ENCODE measurements at regions not wholly inside any gene's neighbourhood (a gene's known extent, or its start where the extent isn't known, plus 50 kb on each side); places are given as distances from the start of the nearest gene placed in this dataset.

DNA sequence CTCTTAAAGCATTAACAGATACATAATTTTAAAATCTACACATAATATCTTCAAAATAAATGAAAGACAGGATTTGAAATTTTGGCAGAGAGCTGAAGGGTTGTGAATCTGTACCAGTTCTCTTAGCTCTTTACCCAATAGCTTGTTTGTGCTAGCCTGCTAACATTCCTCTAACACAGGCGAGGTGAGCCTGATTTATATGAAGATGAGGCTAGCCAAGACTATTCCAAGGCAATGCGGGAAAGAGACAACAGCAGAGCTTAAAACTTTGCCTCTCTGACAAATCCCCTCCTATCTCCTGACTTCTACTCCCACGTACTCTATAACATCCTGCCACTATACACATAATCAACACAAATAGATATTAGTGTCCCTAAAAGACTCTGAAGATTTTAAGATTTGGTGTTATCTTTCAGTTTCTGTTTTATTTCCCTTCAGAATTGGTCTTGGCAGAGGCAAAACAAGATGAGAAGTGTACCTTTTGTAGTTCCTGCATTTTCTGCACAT, 745.6 kb upstream of the ZNF608 start:
- no peak for DNase-seq (ENCODE audit: low read depth in 2 of 2)

- DNase-seq (ENCODE audit: low read depth in 2 of 2), result peak in 1 of 2 donors; percentile 3
Measured at GRCh38 chr5:125492977-125493376, 746.5 kb upstream of the ZNF608 start.

DNA sequence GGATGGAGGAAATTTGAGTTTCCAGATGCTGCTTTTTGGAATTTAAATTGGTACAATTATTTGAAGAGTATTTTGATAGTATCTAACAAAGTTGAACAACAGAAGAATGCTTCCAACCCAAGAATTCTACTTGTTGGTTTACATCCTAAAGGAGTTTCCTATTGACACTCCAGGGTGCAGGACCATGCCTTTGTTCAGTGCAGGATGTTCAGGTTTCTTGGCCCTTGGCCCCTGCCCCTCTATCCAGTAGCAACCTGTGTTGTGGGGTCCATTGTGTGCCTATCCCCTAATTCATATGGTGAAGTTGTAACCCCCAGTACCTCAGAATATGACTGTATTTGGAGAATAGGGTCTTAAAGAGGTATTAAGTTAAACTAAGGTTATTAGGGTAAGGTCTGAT, 750.0 kb upstream of the ZNF608 start:
- DNase-seq (ENCODE audit: low read depth in 2 of 2), result no peak

- no peak for DNase-seq (ENCODE audit: low read depth in 2 of 2)
Measured at GRCh38 chr5:125497651-125498050, 751.2 kb upstream of the ZNF608 start.

DNA sequence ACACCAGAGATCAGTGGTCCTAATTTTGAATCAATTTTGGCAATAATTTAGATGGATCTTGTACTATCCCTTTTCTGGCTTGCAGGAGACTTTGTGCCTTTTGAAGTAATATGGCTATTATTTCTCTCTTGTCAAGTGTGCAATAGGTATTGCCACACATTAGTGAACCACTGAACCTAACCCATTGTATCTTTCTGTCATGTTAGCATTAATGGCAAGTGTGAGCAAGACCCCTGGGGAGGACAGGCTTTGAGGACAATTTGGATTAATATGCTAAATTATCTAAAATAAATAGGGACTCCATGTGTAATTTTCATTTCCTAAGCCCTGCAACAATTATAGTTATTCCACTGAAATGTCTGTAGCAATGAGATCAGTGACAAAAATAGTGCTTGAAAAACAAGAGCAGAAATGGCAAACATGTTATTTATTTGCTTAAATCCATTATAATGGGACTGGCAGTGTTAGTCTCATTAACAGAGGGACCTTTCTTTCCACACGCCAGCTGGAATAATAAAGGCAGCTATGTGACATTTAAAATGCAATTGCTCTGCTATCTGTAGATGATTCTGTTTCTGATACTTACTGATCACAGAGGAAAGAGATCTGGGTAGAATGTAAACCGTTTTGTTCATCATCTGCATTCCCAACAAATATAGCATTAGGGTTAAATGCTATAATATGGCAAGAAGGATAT, 753.3 kb upstream of the ZNF608 start:
- peak in 1 of 2 donors; percentile 2 for DNase-seq (ENCODE audit: low read depth in 2 of 2)

- DNase-seq (ENCODE audit: low read depth in 2 of 2), result no peak
Measured at GRCh38 chr5:125501396-125501795, 755.0 kb upstream of the ZNF608 start.

GRCh38 chr5:125503946-125504345, 757.5 kb upstream of the ZNF608 start:
- DNase-seq (ENCODE audit: low read depth in 2 of 2), result no peak

DNA sequence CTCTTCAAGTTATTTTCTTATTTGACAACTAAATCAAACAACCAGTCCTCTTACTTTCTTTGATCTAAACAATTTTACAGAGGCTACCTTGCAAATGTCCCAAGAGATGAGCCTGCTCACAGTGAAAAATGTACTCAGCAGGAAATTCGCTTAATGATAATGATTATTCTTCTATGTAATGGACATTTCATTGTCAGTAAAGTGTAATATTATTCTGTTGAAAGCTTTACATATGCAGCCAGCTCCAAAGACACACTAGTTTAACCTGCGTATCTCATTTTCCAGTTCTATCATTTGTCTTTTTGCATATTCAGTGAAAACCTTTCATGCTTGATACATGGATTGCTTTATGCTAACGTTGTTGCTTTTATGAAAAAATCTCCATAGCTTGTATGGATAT, 758.7 kb upstream of the ZNF608 start:
- DNase-seq (ENCODE audit: low read depth in 2 of 2), result no peak

DNA sequence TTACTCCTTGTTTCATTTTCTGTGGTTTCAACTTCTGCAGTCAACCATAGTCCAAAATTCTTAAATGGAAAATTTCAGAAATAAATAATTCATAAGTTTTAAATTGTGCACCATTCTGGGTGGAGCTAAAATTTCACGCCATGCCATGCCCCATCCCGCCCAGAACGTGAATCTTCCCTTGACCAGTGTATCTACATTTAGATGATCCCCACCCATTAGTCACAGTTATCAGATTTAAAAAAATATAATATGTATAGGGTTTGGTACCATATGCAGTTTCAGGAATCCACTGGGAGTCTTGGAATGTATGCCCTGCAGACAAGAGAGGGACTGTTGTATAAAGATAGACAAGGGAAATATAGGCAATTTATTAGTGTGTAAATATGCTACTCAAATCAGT, 759.7 kb upstream of the ZNF608 start:
- no peak for DNase-seq (ENCODE audit: low read depth in 2 of 2)

GRCh38 chr5:125508225-125508624, 761.8 kb upstream of the ZNF608 start:
- DNase-seq (ENCODE audit: low read depth in 2 of 2), result no peak

DNA sequence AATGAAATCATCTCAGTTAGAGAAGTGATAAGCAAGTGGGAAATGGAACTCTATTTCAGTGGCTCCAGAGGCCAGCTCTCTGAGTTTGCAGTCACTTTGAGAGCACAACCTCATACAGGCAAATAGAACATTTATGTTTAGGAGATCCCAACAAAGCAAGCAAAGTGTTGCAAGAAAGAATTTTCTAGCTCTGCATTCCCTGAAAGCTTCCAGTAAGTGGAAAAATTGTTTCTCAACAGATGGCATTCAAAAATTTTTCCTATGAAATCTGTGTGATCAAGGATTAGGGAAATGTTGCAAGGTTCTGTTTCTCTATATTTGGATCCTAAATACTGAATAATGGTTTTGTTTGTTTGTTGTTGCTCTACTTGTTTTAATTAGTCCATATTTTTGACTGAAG, 764.2 kb upstream of the ZNF608 start:
- no peak for DNase-seq (ENCODE audit: low read depth in 2 of 2)

- no peak for DNase-seq (ENCODE audit: low read depth in 2 of 2)
Measured at GRCh38 chr5:125517973-125518550, 771.6 kb upstream of the ZNF608 start.

DNA sequence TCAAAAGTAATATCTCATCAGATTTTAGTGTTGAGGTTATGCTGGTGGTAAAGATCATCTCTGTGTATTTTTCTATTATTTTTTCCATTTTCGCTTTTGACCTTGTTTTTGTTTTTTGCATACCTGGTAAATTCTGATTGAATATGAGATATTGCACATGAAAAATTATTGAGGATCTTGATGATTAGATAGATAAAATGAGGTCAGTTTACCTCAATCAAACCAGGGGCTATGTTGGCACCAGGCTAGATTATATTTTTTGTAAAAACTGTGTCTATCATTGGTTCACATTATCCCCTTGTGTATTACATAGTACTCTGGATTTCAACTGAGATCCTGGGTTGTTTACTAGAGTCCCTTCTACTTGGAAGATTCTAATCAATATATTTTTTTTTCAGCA, 774.9 kb upstream of the ZNF608 start:
- no peak for DNase-seq (ENCODE audit: low read depth in 2 of 2)

DNA sequence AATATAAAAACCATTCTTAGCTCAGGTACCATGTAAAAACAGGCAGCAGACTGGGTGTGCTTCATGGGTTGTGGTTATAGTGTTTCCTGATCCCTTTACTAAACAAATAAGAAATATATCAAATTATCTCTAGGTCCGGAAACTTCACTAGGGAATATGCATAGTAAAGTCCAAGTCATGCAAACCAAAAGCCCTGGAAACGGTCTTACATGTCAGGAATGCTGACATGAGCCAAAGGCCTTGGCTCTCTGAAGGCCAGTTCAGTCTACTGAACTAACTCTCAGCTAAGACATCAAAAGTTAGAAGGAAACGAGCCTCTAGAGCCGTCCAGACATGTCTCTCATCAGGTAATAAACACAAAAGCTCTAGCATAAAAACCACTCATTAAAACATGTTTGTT, 778.9 kb upstream of the ZNF608 start:
- DNase-seq (ENCODE audit: low read depth in 2 of 2), result no peak

DNA sequence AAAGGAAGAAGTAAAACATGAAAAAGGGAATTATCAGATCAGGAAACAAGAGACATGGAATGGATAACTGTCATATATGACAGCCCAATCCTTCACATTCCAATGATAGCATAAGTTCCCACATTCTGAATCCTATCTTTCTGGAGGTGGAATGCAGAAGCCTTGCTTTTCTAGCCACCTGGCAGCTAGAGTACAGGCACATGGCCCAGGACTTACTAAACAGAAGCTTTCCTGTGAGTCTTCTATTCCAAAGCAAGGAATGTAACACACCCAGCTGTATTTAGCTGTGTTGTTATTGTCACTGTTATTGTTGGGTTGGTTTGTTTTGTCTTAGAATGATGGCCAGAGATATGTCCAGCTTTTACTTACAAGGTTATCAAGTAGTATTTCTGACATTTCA, 780.5 kb upstream of the ZNF608 start:
- DNase-seq (ENCODE audit: low read depth in 2 of 2), result no peak

- no peak for DNase-seq (ENCODE audit: low read depth in 2 of 2)
Measured at GRCh38 chr5:125528881-125529280, 782.4 kb upstream of the ZNF608 start.

DNA sequence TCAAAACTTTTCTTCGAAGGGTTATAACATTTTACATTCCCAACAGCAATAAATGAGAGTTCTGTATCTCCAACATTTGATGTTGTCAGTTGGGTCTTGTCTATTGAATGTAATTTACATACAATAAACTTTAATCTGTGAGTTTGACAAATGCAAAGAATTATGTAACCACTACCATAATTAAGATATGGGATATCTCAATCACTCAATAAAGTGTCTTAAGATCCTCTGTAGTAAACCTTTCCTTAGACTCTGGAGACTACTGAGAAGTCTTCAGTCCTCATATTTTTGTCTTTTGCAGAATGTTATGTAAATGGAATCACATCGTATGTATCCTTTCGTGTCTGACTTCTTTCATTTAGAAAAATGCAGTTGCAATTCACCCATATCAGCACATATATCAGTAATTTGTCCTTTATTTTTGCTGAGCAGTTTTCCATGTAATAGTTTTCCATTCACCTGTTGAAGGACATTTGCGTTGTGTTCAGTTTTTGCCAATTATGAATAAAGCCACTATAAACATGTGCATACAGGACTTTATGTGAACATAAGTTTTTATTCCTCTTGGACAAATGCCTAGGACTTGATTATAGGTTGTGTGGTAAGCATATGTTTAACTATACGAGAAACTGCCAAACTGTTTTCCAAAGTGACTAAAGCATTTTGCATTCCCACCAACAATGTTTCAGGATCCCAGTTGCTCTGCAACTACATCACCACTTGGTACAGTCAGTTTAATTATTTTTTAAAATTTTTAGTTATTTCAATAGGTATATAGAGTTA, 784.6 kb upstream of the ZNF608 start:
- no peak for DNase-seq (ENCODE audit: low read depth in 2 of 2)

DNA sequence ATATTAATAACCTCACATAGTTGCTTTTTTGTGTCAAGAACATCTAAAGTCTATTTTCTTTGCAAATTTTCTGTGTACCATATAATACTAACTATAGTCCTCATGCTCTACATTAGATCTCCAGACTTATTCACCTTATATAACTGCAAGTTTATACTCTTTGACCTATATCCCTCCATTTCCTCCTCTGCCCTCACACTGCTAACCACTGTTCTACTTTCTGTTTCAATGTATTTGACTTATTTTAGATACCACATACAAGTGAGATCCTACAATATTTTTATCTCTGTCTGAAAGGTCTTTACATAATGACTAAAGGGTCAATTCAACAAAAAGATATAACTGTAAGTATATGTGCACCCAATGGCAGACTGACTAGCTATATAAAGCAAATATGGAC, 789.7 kb upstream of the ZNF608 start:
- DNase-seq (ENCODE audit: low read depth in 2 of 2), result no peak

GRCh38 chr5:125536582-125536981, 790.1 kb upstream of the ZNF608 start:
- no peak for DNase-seq (ENCODE audit: low read depth in 2 of 2)

- DNase-seq (ENCODE audit: low read depth in 2 of 2), result no peak
Measured at GRCh38 chr5:125537661-125538060, 791.2 kb upstream of the ZNF608 start.

GRCh38 chr5:125538469-125538868, 792.0 kb upstream of the ZNF608 start:
- no peak for DNase-seq (ENCODE audit: low read depth in 2 of 2)

DNA sequence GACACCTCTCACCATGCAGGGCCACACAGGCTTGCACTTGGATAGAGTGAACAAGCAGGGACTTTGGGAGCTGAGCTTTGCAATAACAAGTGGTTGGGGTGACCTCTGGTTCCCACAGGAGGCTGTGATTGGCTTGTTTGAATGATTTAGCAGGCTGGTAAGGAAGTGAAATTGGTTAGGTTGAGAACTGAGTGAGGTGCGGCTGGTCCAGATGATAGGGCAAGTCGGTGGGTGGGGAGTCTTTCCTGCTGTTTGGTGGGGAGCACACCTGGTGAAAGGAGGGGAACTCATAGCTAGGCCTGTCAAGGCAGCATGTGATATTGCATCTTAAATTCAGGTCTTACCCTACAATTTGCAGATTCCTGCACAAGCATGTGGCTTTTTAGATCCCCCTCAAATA, 794.6 kb upstream of the ZNF608 start:
- no peak for DNase-seq (ENCODE audit: low read depth in 2 of 2)
